Spleen (tissue), 7 donors: ENCODE measurements at regions not wholly inside any gene's neighbourhood (a gene's known extent, or its start where the extent isn't known, plus 50 kb on each side); places are given as distances from the start of the nearest gene placed in this dataset.

ENCODE experiments used
- CTCF ChIP-seq, 11 experiments: fragments of 200-600 bp in 7 of 11; fragments of 450-650 bp in 4 of 11; sonication (generic) in 4 of 11; IDR thresholded peaks in 8 of 11; conservative IDR thresholded peaks in 3 of 11; 1 replicate in 7 of 11; 2 replicates in 4 of 11; pipeline versions ENCODE4 v1.4.0 to v1.8.0; 2016 to 2021; ENCODE audit warnings: antibody characterized with exemption in 11 of 11, inconsistent platforms in 4 of 11, mild to moderate bottlenecking in 1 of 11
- POLR2A ChIP-seq, 3 donors: fragments of 450-650 bp; IDR thresholded peaks; one replicate each; pipeline ENCODE4 v1.5.1; 2017; ENCODE audit warnings: antibody characterized with exemption in 3 of 3, mild to moderate bottlenecking in 1 of 3
- POLR2AphosphoS5 ChIP-seq, 3 donors: sonication (generic); formaldehyde crosslinking; IDR thresholded peaks; one replicate each; pipeline ENCODE4 v1.5.1; 2017; ENCODE audit warnings: antibody characterized with exemption in 3 of 3
- donor health status: DM: no; HTN: no; CAD: no; lungs with moderate emphysema.
- donor health status: DM: no; HTN: no; CAD: no.
- donor health status: DM: no; HTN: no; CAD: no.

- TF ChIP-seq CTCF (IDR thresholded peaks at IDR 0.05 in 8 of 11, conservative IDR thresholded peaks at IDR 0.05 in 3 of 11) (no peak), POLR2AphosphoS5 (IDR thresholded peaks at IDR 0.05) (no peak), POLR2A (IDR thresholded peaks at IDR 0.05) (no peak)
Measured at GRCh38 chr6:105819745-105820144, 266.4 kb upstream of the PRDM1 start.
